Activated T-helper 2 cell treated with anti-CD3 and anti-CD28 coated beads, Interferon-gamma antibody, Interleukin-2, Interleukin-4, amounts not matched to agents 10 μg/mL and 5 μg/mL and 100 μg/mL, durations not matched to agents 14 hours and 24 hours and 36 hours (primary cell): ENCODE measurements at regions not wholly inside any gene's neighbourhood (a gene's known extent, or its start where the extent isn't known, plus 50 kb on each side); places are given as distances from the start of the nearest gene placed in this dataset.

Experiments used
- DNase-seq: peaks from one replicate; pipeline ENCODE4 v3.0.0; 2021; ENCODE audit warnings: low spot score
- H3K27ac Mint-ChIP-seq: one replicate; pipeline ENCODE4 v1.8.0; 2021; ENCODE audit warnings: mixed read lengths
- H3K27me3 Mint-ChIP-seq: one replicate; pipeline ENCODE4 v1.8.0; 2021; ENCODE audit warnings: low read depth, mixed read lengths
- H3K36me3 Mint-ChIP-seq: one replicate; pipeline ENCODE4 v1.8.0; 2021; ENCODE audit warnings: low read depth, mixed read lengths
- H3K4me1 Mint-ChIP-seq: one replicate; pipeline ENCODE4 v1.8.0; 2021; ENCODE audit warnings: low read depth, mixed read lengths
- H3K4me3 Mint-ChIP-seq: one replicate; pipeline ENCODE4 v1.8.0; 2021; ENCODE audit warnings: low read depth, mild to moderate bottlenecking, moderate library complexity, mixed read lengths
- H3K9me3 Mint-ChIP-seq: one replicate; pipeline ENCODE4 v1.8.0; 2021; ENCODE audit warnings: mixed read lengths
- intact Hi-C: fragments of 100-400 bp; cut with micrococcal nuclease; formaldehyde crosslinking; loops from one replicate; pipeline ENCODE4 v1.15.1; 2023

- Mint-ChIP-seq H3K4me3 (no peak overlapping the region), H3K36me3 (no peaks in the 10 kb centered on the region), H3K9me3 (no peaks in the 10 kb centered on the region), H3K4me1 (no peaks in the 10 kb centered on the region), H3K27ac (no peak overlapping the region), H3K27me3 (no peaks in the 10 kb centered on the region)
- DNase-seq: no peak
- intact Hi-C loops: no loop called here
Measured at GRCh38 chr10:20957744-20958143, 60.6 kb upstream of the NEBL start.

- H3K36me3 Mint-ChIP-seq: no peaks in the 10 kb centered on the region
- intact Hi-C loops: no loop called here
- no peak overlapping the region for H3K27ac Mint-ChIP-seq
- no peak overlapping the region for H3K4me3 Mint-ChIP-seq
- H3K4me1 Mint-ChIP-seq: no peaks in the 10 kb centered on the region
- no peaks in the 10 kb centered on the region for H3K9me3 Mint-ChIP-seq
- no peak for DNase-seq
- H3K27me3 Mint-ChIP-seq: no peaks in the 10 kb centered on the region
Measured at GRCh38 chr10:20956843-20957242, 59.7 kb upstream of the NEBL start.

GRCh38 chr10:20955355-20955893 lies 58.3 kb upstream of the NEBL start:
- no peaks in the 10 kb centered on the region for H3K9me3 Mint-ChIP-seq
- H3K4me1 Mint-ChIP-seq: no peaks in the 10 kb centered on the region
- H3K4me3 Mint-ChIP-seq: no peak overlapping the region
- intact Hi-C loops: no loop called here
- H3K27ac Mint-ChIP-seq: no peak overlapping the region
- no peak for DNase-seq
- no peaks in the 10 kb centered on the region for H3K36me3 Mint-ChIP-seq
- no peaks in the 10 kb centered on the region for H3K27me3 Mint-ChIP-seq

GRCh38 chr10:20954519-20954918 lies 57.4 kb upstream of the NEBL start:
- H3K36me3 Mint-ChIP-seq: no peaks in the 10 kb centered on the region
- no peak for DNase-seq
- no peak overlapping the region for H3K4me3 Mint-ChIP-seq

GRCh38 chr10:20953120-20953519 lies 56.0 kb upstream of the NEBL start:
- Mint-ChIP-seq H3K27me3 (no peaks in the 10 kb centered on the region), H3K4me3 (no peak overlapping the region), H3K27ac (no peak overlapping the region), H3K4me1 (no peaks in the 10 kb centered on the region), H3K36me3 (no peaks in the 10 kb centered on the region), H3K9me3 (no peaks in the 10 kb centered on the region)
- intact Hi-C loops: no loop called here
- DNase-seq: no peak

More at GRCh38 chr10:20954519-20954918, 57.4 kb upstream of the NEBL start:
- intact Hi-C loops: no loop called here
- H3K4me1 Mint-ChIP-seq: no peaks in the 10 kb centered on the region
- H3K27me3 Mint-ChIP-seq: no peaks in the 10 kb centered on the region
- no peak overlapping the region for H3K27ac Mint-ChIP-seq
- no peaks in the 10 kb centered on the region for H3K9me3 Mint-ChIP-seq

GRCh38 chr10:20949967-20950366 lies 52.9 kb upstream of the NEBL start:
- H3K4me3 Mint-ChIP-seq: no peak overlapping the region
- no peak for DNase-seq
- H3K36me3 Mint-ChIP-seq: no peaks in the 10 kb centered on the region
- H3K27ac Mint-ChIP-seq: no peak overlapping the region
- no peaks in the 10 kb centered on the region for H3K4me1 Mint-ChIP-seq
- H3K27me3 Mint-ChIP-seq: no peaks in the 10 kb centered on the region
- intact Hi-C loops: no loop called here
- no peaks in the 10 kb centered on the region for H3K9me3 Mint-ChIP-seq

- H3K4me3 Mint-ChIP-seq: no peak overlapping the region
- H3K36me3 Mint-ChIP-seq: no peaks in the 10 kb centered on the region
- H3K9me3 Mint-ChIP-seq: no peaks in the 10 kb centered on the region
- intact Hi-C loops: no loop called here
- H3K4me1 Mint-ChIP-seq: no peaks in the 10 kb centered on the region
- DNase-seq: no peak
- H3K27ac Mint-ChIP-seq: no peak overlapping the region
- H3K27me3 Mint-ChIP-seq: no peaks in the 10 kb centered on the region
Measured at GRCh38 chr10:20948686-20949327, 51.7 kb upstream of the NEBL start.
